Right cardiac atrium (tissue), 5 donors: ENCODE measurements at regions not wholly inside any gene's neighbourhood (a gene's known extent, or its start where the extent isn't known, plus 50 kb on each side); places are given as distances from the start of the nearest gene placed in this dataset.
"Not testable (repeated sequence)": the region's sequence is repeated elsewhere in the genome, so short reads cannot be mapped to it uniquely, and the experiment has no call there.

Source experiments
- ATAC-seq, 2 donors: fragments of 200-7000 bp; cut with Tn5 transposase; one replicate each; pipeline versions ENCODE4 v1.8.0 to v1.9.1; 2020; ENCODE audit warnings: moderate library complexity in 2 of 2, mild to moderate bottlenecking in 1 of 2
- DNase-seq, 3 donors: peaks; one replicate each; pipeline ENCODE4 v3.0.0-alpha.2; 2020
- H3K27ac ChIP-seq: one replicate; pipeline ENCODE4 v1.5.1; 2013; ENCODE audit warnings: mild to moderate bottlenecking, low read length, control low read depth, moderate library complexity
- H3K27me3 ChIP-seq: one replicate; pipeline ENCODE4 v1.6.1; 2013; ENCODE audit not compliant: control insufficient read depth, insufficient read depth
- H3K4me1 ChIP-seq: one replicate; pipeline ENCODE4 v1.6.1; 2013; ENCODE audit warnings: low read length; ENCODE audit not compliant: control insufficient read depth, insufficient read depth
- H3K4me3 ChIP-seq: one replicate; pipeline ENCODE4 v1.5.1; 2013; ENCODE audit warnings: low read length, control low read depth
- H3K9me3 ChIP-seq: one replicate; pipeline ENCODE4 v1.6.1; 2013; ENCODE audit warnings: low read length; ENCODE audit not compliant: control insufficient read depth
- WGBS: extraction: QIAGEN DNeasy Blood & Tissue Kit; methylation state at CpG from one replicate; pipeline ENCODE4 v1.1.7; 2013; 5-methylcytosine and 5-hydroxymethylcytosine counted together
- intact Hi-C, 4 donors: fragments of 100-400 bp; cut with DNase I; formaldehyde crosslinking; loops; one replicate each; pipeline versions ENCODE4 v1.11.0 to v1.14.0; 2022 to 2023
- donor health status: healthy with polysubstance abuse.
- donor health status: DM: no; HTN: yes; CAD: no.
- donor health status: DM: no; HTN: no; CAD: no.
- donor health status: DM: no; HTN: yes; CAD: no; lungs with severe emphysema.
- donor health status: DM: yes; HTN: yes; CAD: no.

- peak in 1 of 3 donors; percentile 45 for DNase-seq
- H3K27me3 ChIP-seq, H3K4me3 ChIP-seq, intact Hi-C loops, H3K27ac ChIP-seq, H3K9me3 ChIP-seq, H3K4me1 ChIP-seq: not testable (repeated sequence)
- WGBS, result 78% methylated on average over 48 of the region's 51 CpGs
- ATAC-seq, result peak in 1 of 2 donors; percentile 43
Measured at GRCh38 chr9:42288002-42288864, 104.8 kb downstream of the SPATA31A6 start.

DNA sequence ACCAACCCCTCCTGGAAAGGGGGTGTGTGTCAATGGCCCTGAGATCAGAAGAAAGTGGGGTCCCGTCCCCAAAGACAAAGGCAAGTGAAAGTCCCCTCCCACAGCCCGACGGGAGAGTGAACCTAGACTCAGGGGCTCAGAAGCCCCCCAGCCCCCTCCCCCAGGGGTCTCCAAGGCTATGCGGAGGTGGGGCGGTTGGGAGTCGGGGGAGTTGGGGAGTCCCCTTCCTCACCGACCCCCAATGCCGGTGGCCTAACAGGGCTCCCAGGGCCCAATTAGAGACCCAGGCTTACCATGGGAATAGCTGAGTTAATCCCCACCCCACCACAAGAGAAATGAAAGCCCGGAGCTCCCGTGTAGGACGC lies 105.4 kb downstream of the SPATA31A6 start:
- peak in 1 of 2 donors; percentile 22 for ATAC-seq
- DNase-seq, intact Hi-C loops, H3K27me3 ChIP-seq, H3K4me1 ChIP-seq, H3K4me3 ChIP-seq, H3K27ac ChIP-seq, H3K9me3 ChIP-seq: not testable (repeated sequence)
- WGBS, result 82% methylated on average over 8 of the region's 11 CpGs

- not testable (repeated sequence) for DNase-seq, ATAC-seq
Measured at GRCh38 chr9:42300124-42300523, 116.7 kb downstream of the SPATA31A6 start.

DNA sequence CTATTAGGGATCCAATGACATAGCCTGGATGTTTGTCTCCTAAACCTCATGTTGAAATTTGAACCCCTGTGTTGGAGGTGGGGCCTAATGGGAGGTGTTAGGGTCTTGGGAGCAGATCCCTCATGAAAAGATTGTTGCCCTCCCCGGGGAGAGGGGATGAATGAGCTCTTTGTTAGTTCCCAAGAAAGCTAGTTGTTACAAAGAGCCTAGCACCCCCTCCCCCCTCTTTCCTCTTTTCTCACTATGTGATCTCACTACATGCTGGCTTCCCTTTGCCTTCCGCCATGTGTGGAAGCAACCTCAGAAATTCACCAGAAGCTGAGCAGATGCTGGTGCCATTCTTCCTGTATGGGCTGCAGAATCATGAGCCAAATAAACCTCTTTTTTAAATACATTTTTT lies 123.2 kb downstream of the SPATA31A6 start:
- H3K4me1 ChIP-seq, DNase-seq, H3K27ac ChIP-seq, H3K9me3 ChIP-seq, ATAC-seq, H3K27me3 ChIP-seq, intact Hi-C loops, H3K4me3 ChIP-seq: not testable (repeated sequence)
- WGBS, result 30% methylated on average over 2 of the region's 2 CpGs

More at GRCh38 chr9:42300124-42300523, 116.7 kb downstream of the SPATA31A6 start:
- H3K4me1 ChIP-seq, intact Hi-C loops, H3K4me3 ChIP-seq, H3K9me3 ChIP-seq, H3K27ac ChIP-seq, H3K27me3 ChIP-seq: not testable (repeated sequence)

- ATAC-seq, H3K27ac ChIP-seq, intact Hi-C loops, H3K4me1 ChIP-seq, H3K9me3 ChIP-seq, H3K4me3 ChIP-seq, DNase-seq, H3K27me3 ChIP-seq: not testable (repeated sequence)
- 10% methylated on average over 2 of the region's 2 CpGs for WGBS
Measured at GRCh38 chr9:42307449-42307848, 124.0 kb downstream of the SPATA31A6 start.

DNA sequence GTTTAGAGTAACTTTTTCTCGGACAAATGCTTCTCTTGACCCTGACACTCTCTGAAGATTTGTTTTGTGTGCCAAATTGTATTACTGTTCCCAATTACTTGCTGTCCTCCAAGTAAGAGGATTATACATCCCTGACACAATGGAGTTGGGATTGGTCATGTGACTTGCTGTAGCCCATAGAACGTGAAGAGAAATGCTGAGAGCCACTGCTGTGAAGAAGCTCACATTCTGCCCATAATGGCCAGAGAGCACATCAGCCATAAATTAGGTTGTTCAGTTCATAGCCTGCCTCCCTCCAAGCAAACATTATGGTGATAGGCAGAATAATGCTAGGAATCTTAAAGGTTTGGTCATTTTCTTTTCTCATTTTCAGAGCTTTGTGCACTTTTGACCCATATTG lies 127.5 kb downstream of the SPATA31A6 start:
- ATAC-seq, H3K9me3 ChIP-seq, DNase-seq, H3K27ac ChIP-seq, H3K4me1 ChIP-seq, intact Hi-C loops, H3K27me3 ChIP-seq, H3K4me3 ChIP-seq: not testable (repeated sequence)
- 57% methylated on average over 2 of the region's 2 CpGs for whole genome bisulfite sequencing

- DNase-seq, H3K4me1 ChIP-seq, H3K27me3 ChIP-seq, intact Hi-C loops, H3K4me3 ChIP-seq, H3K9me3 ChIP-seq, ATAC-seq, H3K27ac ChIP-seq: not testable (repeated sequence)
- 91% methylated on average over 5 of the region's 5 CpGs for WGBS
Measured at GRCh38 chr9:42316026-42316425, 132.6 kb downstream of the SPATA31A6 start.

- H3K4me3 ChIP-seq, intact Hi-C loops, H3K9me3 ChIP-seq, DNase-seq, ATAC-seq, H3K27ac ChIP-seq, H3K4me1 ChIP-seq, H3K27me3 ChIP-seq: not testable (repeated sequence)
- WGBS, result 31% methylated on average over 3 of the region's 3 CpGs
Measured at GRCh38 chr9:42317677-42318076, 134.2 kb downstream of the SPATA31A6 start.

DNA sequence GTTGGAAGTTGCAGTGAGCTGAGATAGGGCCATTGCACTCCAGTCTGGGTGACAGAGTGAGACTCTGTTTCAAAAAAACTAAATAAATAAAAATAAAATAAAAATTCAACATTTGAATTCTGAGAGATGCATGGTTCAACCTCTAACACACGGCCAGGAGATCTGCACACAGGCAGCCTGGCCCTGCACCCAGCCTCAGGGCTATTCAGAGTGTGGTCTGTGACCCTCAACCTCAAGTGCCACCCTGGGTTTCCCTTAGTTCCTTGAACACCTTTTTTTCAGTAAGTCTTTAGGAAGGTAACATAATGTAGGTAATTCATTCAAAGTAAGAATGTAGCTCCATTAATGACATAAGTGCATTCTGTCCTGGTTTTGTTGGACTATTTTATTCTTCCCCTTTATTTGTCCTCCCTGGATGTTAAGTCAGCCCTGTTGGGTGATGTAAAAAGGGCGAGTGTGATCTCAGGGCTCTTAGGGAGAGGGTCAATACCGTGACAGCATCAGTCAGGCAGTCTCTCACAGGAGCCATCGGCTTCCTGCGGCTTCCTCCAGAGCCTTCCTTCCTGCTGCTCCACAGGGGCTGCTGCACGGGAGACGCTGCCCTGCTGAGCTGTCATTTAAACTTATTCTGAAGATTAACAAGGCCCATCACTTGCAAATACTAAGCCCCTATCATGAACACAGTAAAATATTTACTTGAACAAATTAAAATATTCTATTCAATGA lies 139.8 kb downstream of the SPATA31A6 start:
- H3K4me3 ChIP-seq, H3K9me3 ChIP-seq, intact Hi-C loops, DNase-seq, H3K27ac ChIP-seq, ATAC-seq, H3K4me1 ChIP-seq, H3K27me3 ChIP-seq: not testable (repeated sequence)
- WGBS, result 21% methylated on average over 7 of the region's 7 CpGs

GRCh38 chr9:42325142-42325541 lies 141.7 kb downstream of the SPATA31A6 start:
- intact Hi-C loops, H3K9me3 ChIP-seq, H3K27me3 ChIP-seq, ATAC-seq, H3K4me3 ChIP-seq, DNase-seq, H3K4me1 ChIP-seq, H3K27ac ChIP-seq: not testable (repeated sequence)

DNA sequence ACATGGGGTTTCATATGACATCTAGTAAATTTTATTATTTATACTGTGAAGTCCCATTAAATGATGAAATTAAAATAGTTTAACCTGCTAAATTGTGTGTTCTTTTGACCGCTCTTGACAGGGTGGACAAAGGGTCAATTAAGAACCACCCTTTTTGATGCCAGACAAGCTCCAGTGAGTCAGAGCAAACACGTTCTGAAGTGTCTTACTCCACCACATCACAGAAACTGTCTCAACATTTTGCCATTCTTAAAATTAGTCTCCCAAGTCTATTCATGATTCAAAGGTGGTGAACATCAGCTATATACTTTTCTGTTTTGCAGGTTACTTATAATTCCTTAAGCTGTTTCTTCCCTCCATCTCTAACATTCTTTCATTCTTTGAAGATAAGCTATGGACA lies 142.1 kb downstream of the SPATA31A6 start:
- H3K27me3 ChIP-seq, H3K4me3 ChIP-seq, H3K27ac ChIP-seq, ATAC-seq, H3K9me3 ChIP-seq, DNase-seq, H3K4me1 ChIP-seq, intact Hi-C loops: not testable (repeated sequence)
- WGBS, result 57% methylated on average over 2 of the region's 2 CpGs
